Endothelial cell of umbilical vein (primary cell): ENCODE measurements at regions not wholly inside any gene's neighbourhood (a gene's known extent, or its start where the extent isn't known, plus 50 kb on each side); places are given as distances from the start of the nearest gene placed in this dataset.

Source experiments
- EZH2 ChIP-seq: IDR thresholded peaks from 2 replicates; pipeline ENCODE4 v1.6.1; 2012; ENCODE audit warnings: borderline replicate concordance, low read depth, mild to moderate bottlenecking, moderate library complexity, low read length, inconsistent platforms; ENCODE audit not compliant: severe bottlenecking
- MYC ChIP-seq: IDR thresholded peaks from one replicate; pipeline ENCODE4 v1.6.1; 2011; ENCODE audit warnings: mild to moderate bottlenecking, low read depth, low read length
- POLR2A ChIP-seq: IDR thresholded peaks from 2 replicates; pipeline ENCODE4 v1.6.1; 2012; ENCODE audit warnings: low read depth, mild to moderate bottlenecking, control low read depth, low read length
- TF ChIP-seq, protein P1 (sequence below), 2 donors: IDR thresholded peaks; 1 replicate in 1 of 2; 2 replicates in 1 of 2; pipeline ENCODE4 v1.5.1; 2011; ENCODE audit warnings: low read length in 2 of 2, mild to moderate bottlenecking in 2 of 2, moderate library complexity in 2 of 2, control low read depth in 1 of 2, inconsistent platforms in 1 of 2, low read depth in 1 of 2; ENCODE audit not compliant: insufficient read depth in 1 of 2; ENCODE audit errors: extremely low read depth in 1 of 2
- TF ChIP-seq, protein P2 (sequence below): IDR thresholded peaks from 2 replicates; pipeline ENCODE4 v1.6.1; 2011; ENCODE audit not compliant: insufficient read depth, insufficient read length

DNA sequence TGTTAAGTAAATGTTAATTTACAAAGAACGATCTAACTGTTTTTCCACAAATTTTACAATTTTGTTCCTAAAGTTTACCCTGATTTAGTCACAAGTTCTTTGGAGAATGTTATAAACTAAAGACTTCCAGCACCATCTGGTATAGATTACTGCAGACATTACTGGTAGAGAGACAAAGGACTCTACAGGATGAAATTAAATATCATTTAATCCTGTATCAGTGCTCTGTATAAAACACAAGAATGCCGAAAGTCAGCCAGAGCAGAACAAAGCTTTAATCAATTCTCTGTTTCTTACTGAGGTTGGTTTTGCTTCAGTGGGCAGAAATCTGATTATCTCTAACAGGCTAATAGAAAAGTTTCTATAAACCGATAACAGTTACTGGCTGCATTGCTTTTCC lies 763.6 kb downstream of the TENT5A start:
- TF ChIP-seq, protein P1, sequence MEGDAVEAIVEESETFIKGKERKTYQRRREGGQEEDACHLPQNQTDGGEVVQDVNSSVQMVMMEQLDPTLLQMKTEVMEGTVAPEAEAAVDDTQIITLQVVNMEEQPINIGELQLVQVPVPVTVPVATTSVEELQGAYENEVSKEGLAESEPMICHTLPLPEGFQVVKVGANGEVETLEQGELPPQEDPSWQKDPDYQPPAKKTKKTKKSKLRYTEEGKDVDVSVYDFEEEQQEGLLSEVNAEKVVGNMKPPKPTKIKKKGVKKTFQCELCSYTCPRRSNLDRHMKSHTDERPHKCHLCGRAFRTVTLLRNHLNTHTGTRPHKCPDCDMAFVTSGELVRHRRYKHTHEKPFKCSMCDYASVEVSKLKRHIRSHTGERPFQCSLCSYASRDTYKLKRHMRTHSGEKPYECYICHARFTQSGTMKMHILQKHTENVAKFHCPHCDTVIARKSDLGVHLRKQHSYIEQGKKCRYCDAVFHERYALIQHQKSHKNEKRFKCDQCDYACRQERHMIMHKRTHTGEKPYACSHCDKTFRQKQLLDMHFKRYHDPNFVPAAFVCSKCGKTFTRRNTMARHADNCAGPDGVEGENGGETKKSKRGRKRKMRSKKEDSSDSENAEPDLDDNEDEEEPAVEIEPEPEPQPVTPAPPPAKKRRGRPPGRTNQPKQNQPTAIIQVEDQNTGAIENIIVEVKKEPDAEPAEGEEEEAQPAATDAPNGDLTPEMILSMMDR (IDR thresholded peaks at IDR 0.05; ENCODE audit: extremely low read depth in 1 of 2, insufficient read depth in 1 of 2, low read depth in 1 of 2, low read length in 2 of 2) = no peak
- TF ChIP-seq MYC (no peak), POLR2A (no peak), EZH2 (no peak)
- TF ChIP-seq, protein P2, sequence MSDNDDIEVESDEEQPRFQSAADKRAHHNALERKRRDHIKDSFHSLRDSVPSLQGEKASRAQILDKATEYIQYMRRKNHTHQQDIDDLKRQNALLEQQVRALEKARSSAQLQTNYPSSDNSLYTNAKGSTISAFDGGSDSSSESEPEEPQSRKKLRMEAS = no peak
